A673 (cell line): ENCODE measurements at regions not wholly inside any gene's neighbourhood (a gene's known extent, or its start where the extent isn't known, plus 50 kb on each side); places are given as distances from the start of the nearest gene placed in this dataset.

Source experiments
- BruUV-seq: library from RNA; stranded (reverse); fragments of 400-500 nt; replicated peaks from 2 replicates; lab custom pipeline; 2021; lab: Mats Ljungman, UMichigan
- CTCF ChIA-PET: fragments of 300-600 bp; sonication (Branson Sonifier 250); formaldehyde crosslinking; loops from one replicate; lab custom pipeline; 2022; ENCODE audit warnings: antibody characterized with exemption; lab: Charles Lee
- POLR2A ChIA-PET: fragments of 300-600 bp; sonication (Branson Sonifier 250); formaldehyde crosslinking; loops from one replicate; lab custom pipeline; 2022; ENCODE audit warnings: antibody characterized with exemption; ENCODE audit not compliant: low non-redundant PET; lab: Charles Lee
- DNase-seq: peaks from one replicate; pipeline ENCODE4 v3.0.0-alpha.2; 2015; ENCODE audit warnings: low spot score
- H3K27ac ChIP-seq: fragments of 200-600 bp; sonication (generic); 2 replicates; pipeline ENCODE4 v1.5.1; 2016; ENCODE audit warnings: mixed run types, low read depth, mild to moderate bottlenecking, mixed read lengths, antibody characterized with exemption, low read length; ENCODE audit not compliant: poor library complexity, severe bottlenecking
- H3K27me3 ChIP-seq: fragments of 200-600 bp; sonication (generic); replicated peaks from 2 replicates; pipeline ENCODE4 v1.6.1; 2017; ENCODE audit warnings: mixed run types, low read depth, mild to moderate bottlenecking, mixed read lengths, antibody characterized with exemption, low read length; ENCODE audit not compliant: insufficient read depth, poor library complexity
- H3K36me3 ChIP-seq: fragments of 200-600 bp; sonication (generic); 2 replicates; pipeline ENCODE4 v1.6.1; 2016; ENCODE audit warnings: mixed run types, mild to moderate bottlenecking, mixed read lengths, antibody characterized with exemption, low read length; ENCODE audit not compliant: insufficient read depth, poor library complexity, severe bottlenecking
- H3K4me1 ChIP-seq: fragments of 200-600 bp; sonication (generic); 2 replicates; pipeline ENCODE4 v1.6.1; 2017; ENCODE audit warnings: mixed run types, mild to moderate bottlenecking, mixed read lengths, antibody characterized with exemption, low read length; ENCODE audit not compliant: insufficient read depth, poor library complexity, severe bottlenecking
- H3K4me3 ChIP-seq: fragments of 200-600 bp; sonication (generic); 2 replicates; pipeline ENCODE4 v1.5.1; 2016; ENCODE audit warnings: low read depth, mixed run types, mild to moderate bottlenecking, mixed read lengths, low read length; ENCODE audit not compliant: poor library complexity, severe bottlenecking
- H3K9me3 ChIP-seq: fragments of 200-600 bp; sonication (generic); 2 replicates; pipeline ENCODE4 v1.6.1; 2016; ENCODE audit warnings: mixed run types, low read depth, mild to moderate bottlenecking, mixed read lengths, antibody characterized with exemption, low read length; ENCODE audit not compliant: poor library complexity, severe bottlenecking
- EZH2 ChIP-seq: fragments of 200-600 bp; sonication (generic); IDR thresholded peaks from 2 replicates; pipeline ENCODE4 v1.6.1; 2017; ENCODE audit warnings: borderline replicate concordance, low read depth, mild to moderate bottlenecking, mixed read lengths, antibody characterized with exemption, low read length; ENCODE audit not compliant: poor library complexity, severe bottlenecking
- intact Hi-C: fragments of 100-400 bp; cut with micrococcal nuclease; formaldehyde crosslinking; loops from one replicate; pipeline ENCODE4 v1.10.0; 2022; ENCODE audit not compliant: unreplicated experiment
- TF ChIP-seq, protein P1 (sequence below): fragments of 300-800, 200-600 bp; sonication (generic); conservative IDR thresholded peaks from 2 replicates; pipeline ENCODE4 v1.5.1; 2017; ENCODE audit warnings: low read depth, mild to moderate bottlenecking, antibody characterized with exemption, low read length, moderate library complexity, mixed read lengths

DNA sequence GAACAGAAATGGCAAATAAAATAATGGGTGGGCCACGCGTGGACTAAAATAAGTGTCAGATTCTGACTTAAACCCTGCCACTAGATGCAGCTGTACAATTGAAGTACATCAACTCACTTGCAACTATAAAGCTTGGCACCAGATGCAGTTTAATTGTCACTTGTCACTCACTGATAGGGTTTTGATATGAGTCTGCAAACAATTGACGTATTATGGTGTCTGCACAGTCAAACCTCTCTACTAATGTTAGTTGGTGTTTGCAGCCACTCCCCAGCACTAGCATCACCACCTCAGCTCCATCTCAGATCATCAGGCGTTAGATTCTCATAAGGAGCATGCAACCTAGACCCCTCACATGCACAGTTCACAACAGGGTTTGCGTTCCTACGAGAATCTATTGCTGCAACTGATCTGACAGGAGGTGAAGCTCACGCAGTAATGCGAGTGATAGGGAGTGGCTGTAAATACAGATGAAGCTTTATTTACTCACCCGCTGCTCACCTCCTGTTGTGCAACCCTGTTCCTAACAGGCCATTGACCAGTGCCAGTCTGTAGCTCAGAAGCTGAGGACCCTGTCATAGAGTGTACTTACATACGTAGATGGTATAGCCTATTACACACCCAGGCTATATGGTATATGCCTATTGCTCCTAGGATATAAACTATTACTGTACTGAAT is 72.1 kb upstream of the SEMA6A start:
- H3K4me1 ChIP-seq, result peaks cover 6% of the 10 kb centered on the region
- no peak overlapping the region for H3K4me3 ChIP-seq
- no peak for DNase-seq
- ChIA-PET CTCF (interaction anchor here (0.5 kb wide), 1 partner anchor 645 kb away, joined by 3 read pairs; no protein-coding TSS in a partner anchor), POLR2A (no interaction called here)
- no TSS peak for BruUV-seq
- TF ChIP-seq EZH2, result no peak
- TF ChIP-seq, protein P1, sequence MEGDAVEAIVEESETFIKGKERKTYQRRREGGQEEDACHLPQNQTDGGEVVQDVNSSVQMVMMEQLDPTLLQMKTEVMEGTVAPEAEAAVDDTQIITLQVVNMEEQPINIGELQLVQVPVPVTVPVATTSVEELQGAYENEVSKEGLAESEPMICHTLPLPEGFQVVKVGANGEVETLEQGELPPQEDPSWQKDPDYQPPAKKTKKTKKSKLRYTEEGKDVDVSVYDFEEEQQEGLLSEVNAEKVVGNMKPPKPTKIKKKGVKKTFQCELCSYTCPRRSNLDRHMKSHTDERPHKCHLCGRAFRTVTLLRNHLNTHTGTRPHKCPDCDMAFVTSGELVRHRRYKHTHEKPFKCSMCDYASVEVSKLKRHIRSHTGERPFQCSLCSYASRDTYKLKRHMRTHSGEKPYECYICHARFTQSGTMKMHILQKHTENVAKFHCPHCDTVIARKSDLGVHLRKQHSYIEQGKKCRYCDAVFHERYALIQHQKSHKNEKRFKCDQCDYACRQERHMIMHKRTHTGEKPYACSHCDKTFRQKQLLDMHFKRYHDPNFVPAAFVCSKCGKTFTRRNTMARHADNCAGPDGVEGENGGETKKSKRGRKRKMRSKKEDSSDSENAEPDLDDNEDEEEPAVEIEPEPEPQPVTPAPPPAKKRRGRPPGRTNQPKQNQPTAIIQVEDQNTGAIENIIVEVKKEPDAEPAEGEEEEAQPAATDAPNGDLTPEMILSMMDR, result no peak
- no peaks in the 10 kb centered on the region for H3K36me3 ChIP-seq
- no peaks in the 10 kb centered on the region for H3K9me3 ChIP-seq
- intact Hi-C loops, result no loop called here
- H3K27me3 ChIP-seq, result no peaks in the 10 kb centered on the region
- H3K27ac ChIP-seq, result no peak overlapping the region

DNA sequence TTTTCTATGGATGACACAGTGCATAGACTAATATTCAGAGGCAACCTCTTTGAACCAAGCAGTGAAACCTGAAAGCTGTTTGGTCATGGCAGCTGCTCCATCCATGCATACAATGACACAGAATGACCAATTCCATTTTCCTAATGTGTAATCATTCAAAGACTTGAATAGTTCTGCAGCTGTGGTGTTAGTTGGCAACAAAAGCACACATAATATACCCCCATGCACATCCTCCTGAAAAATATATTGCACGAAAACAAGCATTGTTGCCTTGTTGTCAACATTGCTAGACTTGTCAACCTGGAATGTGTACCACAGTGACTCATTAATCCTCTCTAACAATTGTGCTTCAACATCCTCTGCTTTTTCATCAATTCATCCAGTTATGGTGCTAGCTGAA is 71.0 kb upstream of the SEMA6A start:
- no peaks in the 10 kb centered on the region for H3K9me3 ChIP-seq
- no peak overlapping the region for H3K4me3 ChIP-seq
- TF ChIP-seq EZH2, result no peak
- TF ChIP-seq, protein P1, result no peak
- CTCF ChIA-PET, result no interaction called here
- no peaks in the 10 kb centered on the region for H3K4me1 ChIP-seq
- POLR2A ChIA-PET, result interaction anchor here (0.6 kb wide), 1 partner anchor 44 kb away, joined by 3 read pairs; no protein-coding TSS in a partner anchor
- no peaks in the 10 kb centered on the region for H3K36me3 ChIP-seq
- H3K27ac ChIP-seq, result no peak overlapping the region
- no TSS peak for BruUV-seq
- intact Hi-C loops, result no loop called here
- no peak for DNase-seq
- no peaks in the 10 kb centered on the region for H3K27me3 ChIP-seq

DNA sequence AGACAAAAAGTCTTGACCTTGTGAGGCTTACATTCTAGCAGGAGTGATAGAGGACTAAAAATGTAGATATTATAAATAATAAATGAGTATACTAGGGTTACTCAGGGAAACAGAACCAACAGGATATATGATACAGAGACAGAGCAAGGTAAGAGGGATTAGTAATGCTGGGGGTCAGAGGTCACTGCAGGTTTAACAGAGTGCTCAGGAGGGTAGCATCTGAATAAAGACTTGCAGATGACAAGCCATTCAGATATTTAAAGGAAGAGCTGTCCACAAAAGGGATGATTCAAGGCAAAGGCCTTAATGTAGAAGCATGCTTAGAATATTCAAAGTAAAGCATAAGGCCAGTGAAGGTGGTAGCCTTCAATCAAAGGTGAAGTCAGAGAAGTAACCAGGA is 65.6 kb upstream of the SEMA6A start:
- ChIA-PET POLR2A (no interaction called here), CTCF (no interaction called here)
- H3K27me3 ChIP-seq, result no peaks in the 10 kb centered on the region
- BruUV-seq, result no TSS peak
- intact Hi-C loops, result no loop called here
- H3K9me3 ChIP-seq, result no peaks in the 10 kb centered on the region
- H3K36me3 ChIP-seq, result no peaks in the 10 kb centered on the region
- no peak overlapping the region for H3K4me3 ChIP-seq
- no peak for DNase-seq
- H3K27ac ChIP-seq, result no peak overlapping the region
- TF ChIP-seq, protein P1, result no peak
- TF ChIP-seq EZH2, result no peak
- H3K4me1 ChIP-seq, result no peaks in the 10 kb centered on the region
